Right lobe of liver (tissue), 4 donors: ENCODE measurements at regions not wholly inside any gene's neighbourhood (a gene's known extent, or its start where the extent isn't known, plus 50 kb on each side); places are given as distances from the start of the nearest gene placed in this dataset.

ENCODE experiments used
- POLR2A ChIP-seq: fragments of 450-650 bp; IDR thresholded peaks from one replicate; pipeline ENCODE4 v1.6.1; 2017; ENCODE audit warnings: antibody characterized with exemption, mild to moderate bottlenecking
- TF ChIP-seq, protein P1 (sequence below), 4 donors: fragments of 200-600 bp in 3 of 4; fragments of 450-650 bp in 1 of 4; IDR thresholded peaks; one replicate each; pipeline versions ENCODE4 v1.5.1 to v1.8.0; 2016 to 2022; ENCODE audit warnings: antibody characterized with exemption in 4 of 4, mild to moderate bottlenecking in 2 of 4
- donor health status: DM: no; HTN: no; CAD: no.
- donor health status: DM: no; HTN: no; CAD: no.
- donor health status: DM: no; HTN: yes; CAD: no.

DNA sequence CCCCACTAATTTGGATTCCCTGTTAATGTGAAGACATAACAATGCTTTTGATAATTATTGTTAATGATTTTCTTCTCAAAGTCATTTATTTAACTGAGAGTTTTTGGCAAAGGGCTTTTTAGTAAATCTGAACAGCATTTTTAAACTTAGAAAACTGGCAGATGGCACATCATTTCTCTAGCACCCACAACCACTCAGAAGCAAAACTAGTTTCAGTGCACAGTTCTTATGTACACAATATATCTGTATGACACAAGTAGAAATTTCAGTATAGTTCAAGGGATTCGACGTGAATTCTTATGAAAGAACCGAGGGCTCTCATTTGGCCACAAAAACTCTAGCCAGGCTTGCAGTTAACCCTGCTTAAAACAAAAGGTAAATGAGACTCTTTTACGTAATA, 231.4 kb upstream of the CDH9 start:
- TF ChIP-seq, protein P1, sequence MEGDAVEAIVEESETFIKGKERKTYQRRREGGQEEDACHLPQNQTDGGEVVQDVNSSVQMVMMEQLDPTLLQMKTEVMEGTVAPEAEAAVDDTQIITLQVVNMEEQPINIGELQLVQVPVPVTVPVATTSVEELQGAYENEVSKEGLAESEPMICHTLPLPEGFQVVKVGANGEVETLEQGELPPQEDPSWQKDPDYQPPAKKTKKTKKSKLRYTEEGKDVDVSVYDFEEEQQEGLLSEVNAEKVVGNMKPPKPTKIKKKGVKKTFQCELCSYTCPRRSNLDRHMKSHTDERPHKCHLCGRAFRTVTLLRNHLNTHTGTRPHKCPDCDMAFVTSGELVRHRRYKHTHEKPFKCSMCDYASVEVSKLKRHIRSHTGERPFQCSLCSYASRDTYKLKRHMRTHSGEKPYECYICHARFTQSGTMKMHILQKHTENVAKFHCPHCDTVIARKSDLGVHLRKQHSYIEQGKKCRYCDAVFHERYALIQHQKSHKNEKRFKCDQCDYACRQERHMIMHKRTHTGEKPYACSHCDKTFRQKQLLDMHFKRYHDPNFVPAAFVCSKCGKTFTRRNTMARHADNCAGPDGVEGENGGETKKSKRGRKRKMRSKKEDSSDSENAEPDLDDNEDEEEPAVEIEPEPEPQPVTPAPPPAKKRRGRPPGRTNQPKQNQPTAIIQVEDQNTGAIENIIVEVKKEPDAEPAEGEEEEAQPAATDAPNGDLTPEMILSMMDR (IDR thresholded peaks at IDR 0.05), result no peak
- no peak for TF ChIP-seq POLR2A
